Fibroblast of lung (primary cell): ENCODE measurements at regions not wholly inside any gene's neighbourhood (a gene's known extent, or its start where the extent isn't known, plus 50 kb on each side); places are given as distances from the start of the nearest gene placed in this dataset.

ENCODE experiments used
- DNase-seq, 2 donors: peaks; one replicate each; pipeline versions ENCODE4 v3.0.0 to v3.0.0-alpha.2; 2010; ENCODE audit warnings: low read depth in 2 of 2
- H2AFZ ChIP-seq: 2 replicates; pipeline ENCODE4 v1.5.1; 2012; ENCODE audit warnings: low read length, control low read depth, inconsistent platforms
- H3K27ac ChIP-seq: 2 replicates; pipeline ENCODE4 v1.5.1; 2011; ENCODE audit warnings: low read length, control low read depth; ENCODE audit not compliant: insufficient read depth
- H3K27me3 ChIP-seq: 2 replicates; pipeline ENCODE4 v1.5.1; 2011; ENCODE audit warnings: mild to moderate bottlenecking, low read length; ENCODE audit not compliant: control insufficient read depth, insufficient read depth
- H3K36me3 ChIP-seq: 2 replicates; pipeline ENCODE4 v1.5.1; 2011; ENCODE audit warnings: low read length; ENCODE audit not compliant: control insufficient read depth, insufficient read depth
- H3K4me1 ChIP-seq: 2 replicates; pipeline ENCODE4 v1.5.1; 2011; ENCODE audit warnings: low read length; ENCODE audit not compliant: control insufficient read depth, insufficient read depth; ENCODE audit errors: extremely low read depth
- H3K4me2 ChIP-seq: 2 replicates; pipeline ENCODE4 v1.5.1; 2011; ENCODE audit warnings: low read length, control low read depth; ENCODE audit not compliant: insufficient read depth; ENCODE audit errors: extremely low read depth
- H3K4me3 ChIP-seq, 4 experiments: fragments of 200-600 bp in 1 of 4; sonication (generic) in 1 of 4; replicated peaks in 1 of 4; 2 replicates each; pipeline ENCODE4 v1.5.1; 2011 to 2016; ENCODE audit warnings: low read length in 4 of 4, low read depth in 3 of 4, mild to moderate bottlenecking in 3 of 4, control low read depth in 2 of 4, inconsistent platforms in 1 of 4, mixed read lengths in 1 of 4; ENCODE audit not compliant: insufficient read depth in 1 of 4; ENCODE audit errors: control extremely low read depth in 1 of 4
- H3K79me2 ChIP-seq: 2 replicates; pipeline ENCODE4 v1.5.1; 2012; ENCODE audit warnings: mild to moderate bottlenecking, low read length, inconsistent platforms; ENCODE audit not compliant: control insufficient read depth, insufficient read depth
- H3K9ac ChIP-seq: 2 replicates; pipeline ENCODE4 v1.5.1; 2011; ENCODE audit warnings: mild to moderate bottlenecking, low read length, control low read depth; ENCODE audit not compliant: insufficient read depth
- H3K9me3 ChIP-seq: 2 replicates; pipeline ENCODE4 v1.5.1; 2012; ENCODE audit warnings: low read depth, low read length; ENCODE audit not compliant: control insufficient read depth, insufficient read depth
- H4K20me1 ChIP-seq: 2 replicates; pipeline ENCODE4 v1.5.1; 2011; ENCODE audit warnings: low read length; ENCODE audit not compliant: control insufficient read depth, insufficient read depth; ENCODE audit errors: extremely low read depth
- EZH2 ChIP-seq: IDR thresholded peaks from 2 replicates; pipeline ENCODE4 v1.5.1; 2012; ENCODE audit warnings: low read length, control low read depth, mild to moderate bottlenecking; ENCODE audit errors: missing control alignments
- TF ChIP-seq, protein P1 (sequence below), 2 donors: IDR thresholded peaks in 1 of 2; conservative IDR thresholded peaks in 1 of 2; 1 replicate in 1 of 2; 2 replicates in 1 of 2; pipeline ENCODE4 v1.5.1; 2011 to 2012; ENCODE audit warnings: low read length in 2 of 2, control low read depth in 1 of 2, inconsistent platforms in 1 of 2, low read depth in 1 of 2, mild to moderate bottlenecking in 1 of 2

GRCh38 chr12:66863276-66863675 is 184.4 kb upstream of the GRIP1 start:
- Histone ChIP-seq H3K4me1 (no peaks in the 10 kb centered on the region), H4K20me1 (no peaks in the 10 kb centered on the region), H2AFZ (no peak overlapping the region), H3K9me3 (no peaks in the 10 kb centered on the region), H3K9ac (no peak overlapping the region), H3K79me2 (no peaks in the 10 kb centered on the region), H3K4me3 (no peak overlapping the region), H3K4me2 (no peak overlapping the region), H3K36me3 (no peaks in the 10 kb centered on the region), H3K27me3 (no peaks in the 10 kb centered on the region), H3K27ac (no peak overlapping the region)
- TF ChIP-seq, protein P1, sequence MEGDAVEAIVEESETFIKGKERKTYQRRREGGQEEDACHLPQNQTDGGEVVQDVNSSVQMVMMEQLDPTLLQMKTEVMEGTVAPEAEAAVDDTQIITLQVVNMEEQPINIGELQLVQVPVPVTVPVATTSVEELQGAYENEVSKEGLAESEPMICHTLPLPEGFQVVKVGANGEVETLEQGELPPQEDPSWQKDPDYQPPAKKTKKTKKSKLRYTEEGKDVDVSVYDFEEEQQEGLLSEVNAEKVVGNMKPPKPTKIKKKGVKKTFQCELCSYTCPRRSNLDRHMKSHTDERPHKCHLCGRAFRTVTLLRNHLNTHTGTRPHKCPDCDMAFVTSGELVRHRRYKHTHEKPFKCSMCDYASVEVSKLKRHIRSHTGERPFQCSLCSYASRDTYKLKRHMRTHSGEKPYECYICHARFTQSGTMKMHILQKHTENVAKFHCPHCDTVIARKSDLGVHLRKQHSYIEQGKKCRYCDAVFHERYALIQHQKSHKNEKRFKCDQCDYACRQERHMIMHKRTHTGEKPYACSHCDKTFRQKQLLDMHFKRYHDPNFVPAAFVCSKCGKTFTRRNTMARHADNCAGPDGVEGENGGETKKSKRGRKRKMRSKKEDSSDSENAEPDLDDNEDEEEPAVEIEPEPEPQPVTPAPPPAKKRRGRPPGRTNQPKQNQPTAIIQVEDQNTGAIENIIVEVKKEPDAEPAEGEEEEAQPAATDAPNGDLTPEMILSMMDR (conservative IDR thresholded peaks at IDR 0.05 in 1 of 2, IDR thresholded peaks at IDR 0.05 in 1 of 2; ENCODE audit: low read depth in 1 of 2, low read length in 2 of 2): no peak
- TF ChIP-seq EZH2: no peak
- DNase-seq: no peak

DNA sequence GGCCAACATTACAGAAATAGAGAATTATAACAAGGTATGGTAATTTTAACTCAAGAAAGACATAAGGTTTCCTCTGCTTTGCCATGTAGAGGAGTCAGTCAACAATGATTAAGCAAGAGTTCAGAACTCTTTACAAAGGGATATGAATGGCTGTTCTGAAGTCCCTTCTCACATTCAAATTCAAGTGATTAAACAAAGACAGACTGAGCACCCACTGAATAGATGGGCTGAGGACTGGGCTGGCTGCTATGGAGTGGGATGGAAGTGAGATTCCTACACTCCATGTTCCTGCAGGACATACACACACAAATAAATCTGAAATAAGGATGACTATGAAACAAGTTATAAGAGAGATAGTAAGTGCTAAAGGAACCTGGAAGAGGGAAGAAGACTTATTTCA is 199.0 kb upstream of the GRIP1 start:
- no peak overlapping the region for H3K4me2 ChIP-seq
- H2AFZ ChIP-seq: no peak overlapping the region
- no peaks in the 10 kb centered on the region for H3K36me3 ChIP-seq
- no peaks in the 10 kb centered on the region for H3K79me2 ChIP-seq
- H3K4me1 ChIP-seq: no peaks in the 10 kb centered on the region
- H3K27ac ChIP-seq: no peak overlapping the region
- no peaks in the 10 kb centered on the region for H3K27me3 ChIP-seq
- no peak overlapping the region for H3K9ac ChIP-seq
- TF ChIP-seq, protein P1 (conservative IDR thresholded peaks at IDR 0.05 in 1 of 2, IDR thresholded peaks at IDR 0.05 in 1 of 2; ENCODE audit: low read depth in 1 of 2, low read length in 2 of 2): no peak
- no peak for TF ChIP-seq EZH2
- DNase-seq: no peak
- no peaks in the 10 kb centered on the region for H3K9me3 ChIP-seq
- no peaks in the 10 kb centered on the region for H4K20me1 ChIP-seq
- no peak overlapping the region for H3K4me3 ChIP-seq

DNA sequence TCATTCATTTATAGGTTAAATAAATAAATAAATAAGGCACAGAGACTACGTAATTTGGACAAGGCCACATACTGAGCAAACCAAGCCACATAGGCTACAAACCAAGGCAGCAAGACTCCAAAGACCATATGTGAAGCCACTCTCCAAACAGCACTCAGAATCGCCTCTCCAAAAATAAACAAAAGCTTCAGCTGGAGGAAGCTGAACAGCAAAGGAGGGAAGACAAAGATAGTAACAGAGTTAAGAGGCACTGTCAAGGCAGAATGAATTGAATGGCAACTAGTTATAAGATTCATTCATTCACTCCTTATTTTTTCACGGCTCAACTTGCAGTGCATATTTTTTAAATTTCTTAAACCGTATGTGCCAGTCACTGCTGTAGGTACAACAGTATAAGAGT is 200.5 kb upstream of the GRIP1 start:
- Histone ChIP-seq H3K4me3 (no peak overlapping the region), H2AFZ (no peak overlapping the region), H3K79me2 (no peaks in the 10 kb centered on the region), H3K9ac (no peak overlapping the region), H3K4me2 (no peak overlapping the region), H3K4me1 (no peaks in the 10 kb centered on the region), H3K27ac (no peak overlapping the region), H3K9me3 (no peaks in the 10 kb centered on the region), H3K36me3 (no peaks in the 10 kb centered on the region), H3K27me3 (no peaks in the 10 kb centered on the region), H4K20me1 (no peaks in the 10 kb centered on the region)
- TF ChIP-seq EZH2: no peak
- TF ChIP-seq, protein P1 (conservative IDR thresholded peaks at IDR 0.05 in 1 of 2, IDR thresholded peaks at IDR 0.05 in 1 of 2; ENCODE audit: low read depth in 1 of 2, low read length in 2 of 2): no peak
- DNase-seq: no peak
